PC-9 (cell line): ENCODE measurements at regions not wholly inside any gene's neighbourhood (a gene's known extent, or its start where the extent isn't known, plus 50 kb on each side); places are given as distances from the start of the nearest gene placed in this dataset.

ENCODE experiments used
- EZH2 ChIP-seq: fragments of 200-600 bp; sonication (generic); IDR thresholded peaks from 2 replicates; pipeline ENCODE4 v1.8.0; 2017; ENCODE audit warnings: antibody characterized with exemption, low read depth
- TF ChIP-seq, protein P1 (sequence below): fragments of 200-600 bp; sonication (generic); conservative IDR thresholded peaks from 2 replicates; pipeline ENCODE4 v1.6.1; 2017; ENCODE audit warnings: mixed run types, antibody characterized with exemption, mild to moderate bottlenecking, moderate library complexity

DNA sequence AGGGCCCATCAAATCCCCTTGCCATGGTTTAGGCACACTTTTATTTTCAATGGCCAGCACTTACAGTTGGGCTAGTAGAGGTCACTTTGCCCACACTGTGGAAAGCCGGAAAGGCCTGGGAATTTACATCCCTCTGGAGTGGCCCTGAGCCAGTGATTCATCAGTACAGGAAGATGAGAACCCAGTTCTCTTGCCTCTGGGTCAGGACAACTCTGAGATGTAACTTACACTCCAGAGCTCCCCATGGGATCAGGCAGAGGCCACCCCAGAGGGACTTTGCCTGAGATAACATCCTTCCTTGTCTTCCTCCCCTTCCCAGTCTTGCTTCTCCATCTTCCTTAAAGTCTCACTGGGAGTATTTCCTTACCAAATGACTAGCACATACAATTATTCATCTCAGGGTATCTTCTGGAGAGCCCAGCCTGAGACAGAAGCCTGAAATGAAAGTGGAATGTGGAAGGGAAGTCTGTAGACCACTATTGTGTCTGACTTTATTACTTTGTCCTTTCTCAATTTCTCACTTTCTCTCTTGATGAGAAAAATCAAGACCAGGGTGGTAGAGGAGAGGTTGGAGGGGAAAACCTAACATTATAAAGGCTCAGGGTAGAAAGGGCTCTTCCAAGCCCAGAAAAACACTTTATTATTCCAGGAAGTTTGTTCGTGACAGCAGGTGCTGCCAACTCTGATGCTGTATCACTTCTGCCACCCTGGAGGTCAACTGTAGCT, 220.8 kb downstream of the ZNF621 start:
- TF ChIP-seq, protein P1, sequence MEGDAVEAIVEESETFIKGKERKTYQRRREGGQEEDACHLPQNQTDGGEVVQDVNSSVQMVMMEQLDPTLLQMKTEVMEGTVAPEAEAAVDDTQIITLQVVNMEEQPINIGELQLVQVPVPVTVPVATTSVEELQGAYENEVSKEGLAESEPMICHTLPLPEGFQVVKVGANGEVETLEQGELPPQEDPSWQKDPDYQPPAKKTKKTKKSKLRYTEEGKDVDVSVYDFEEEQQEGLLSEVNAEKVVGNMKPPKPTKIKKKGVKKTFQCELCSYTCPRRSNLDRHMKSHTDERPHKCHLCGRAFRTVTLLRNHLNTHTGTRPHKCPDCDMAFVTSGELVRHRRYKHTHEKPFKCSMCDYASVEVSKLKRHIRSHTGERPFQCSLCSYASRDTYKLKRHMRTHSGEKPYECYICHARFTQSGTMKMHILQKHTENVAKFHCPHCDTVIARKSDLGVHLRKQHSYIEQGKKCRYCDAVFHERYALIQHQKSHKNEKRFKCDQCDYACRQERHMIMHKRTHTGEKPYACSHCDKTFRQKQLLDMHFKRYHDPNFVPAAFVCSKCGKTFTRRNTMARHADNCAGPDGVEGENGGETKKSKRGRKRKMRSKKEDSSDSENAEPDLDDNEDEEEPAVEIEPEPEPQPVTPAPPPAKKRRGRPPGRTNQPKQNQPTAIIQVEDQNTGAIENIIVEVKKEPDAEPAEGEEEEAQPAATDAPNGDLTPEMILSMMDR: no peak
- no peak for TF ChIP-seq EZH2
